GM23338 (cell line): ENCODE measurements at regions not wholly inside any gene's neighbourhood (a gene's known extent, or its start where the extent isn't known, plus 50 kb on each side); places are given as distances from the start of the nearest gene placed in this dataset.

ENCODE experiments used
- ATAC-seq: fragments of 200-7000 bp; cut with Tn5 transposase; 3 replicates; pipeline ENCODE4 v1.9.1; 2020
- DNase-seq: peaks from one replicate; pipeline ENCODE4 v3.0.0-alpha.2; 2015; ENCODE audit warnings: low spot score
- H2AFZ ChIP-seq: fragments of 200-600 bp; sonication (generic); 2 replicates; pipeline ENCODE4 v1.8.0; 2016; ENCODE audit warnings: antibody characterized with exemption, mild to moderate bottlenecking, moderate library complexity
- H3F3A ChIP-seq: fragments of 200-600 bp; sonication (generic); replicated peaks from 2 replicates; pipeline ENCODE4 v1.8.0; 2017; ENCODE audit warnings: antibody characterized with exemption, mixed run types, low read depth
- H3K27ac ChIP-seq: fragments of 200-600 bp; sonication (generic); 2 replicates; pipeline ENCODE4 v1.6.1; 2016; ENCODE audit warnings: low read depth
- H3K27me3 ChIP-seq: fragments of 200-600 bp; sonication (generic); 2 replicates; pipeline ENCODE4 v1.8.0; 2016; ENCODE audit warnings: mild to moderate bottlenecking, mixed run types, moderate library complexity; ENCODE audit not compliant: insufficient read depth
- H3K36me3 ChIP-seq: fragments of 200-600 bp; sonication (generic); 2 replicates; pipeline ENCODE4 v1.8.0; 2016; ENCODE audit warnings: mild to moderate bottlenecking; ENCODE audit not compliant: insufficient read depth
- H3K4me1 ChIP-seq: fragments of 200-600 bp; sonication (generic); 2 replicates; pipeline ENCODE4 v1.8.0; 2016; ENCODE audit warnings: mild to moderate bottlenecking, moderate library complexity; ENCODE audit not compliant: insufficient read depth
- H3K4me2 ChIP-seq: fragments of 200-600 bp; sonication (generic); 2 replicates; pipeline ENCODE4 v1.7.1; 2017; ENCODE audit warnings: mixed run types
- H3K4me3 ChIP-seq: fragments of 200-600 bp; sonication (generic); 2 replicates; pipeline ENCODE4 v1.6.1; 2016; ENCODE audit warnings: mixed run types
- H3K79me2 ChIP-seq: fragments of 200-600 bp; sonication (generic); replicated peaks from 2 replicates; pipeline ENCODE4 v1.8.0; 2017; ENCODE audit warnings: mild to moderate bottlenecking; ENCODE audit not compliant: insufficient read depth
- H3K9me2 ChIP-seq: fragments of 200-600 bp; sonication (generic); 2 replicates; pipeline ENCODE4 v1.8.0; 2017; ENCODE audit not compliant: insufficient read depth
- H4K20me1 ChIP-seq: fragments of 200-600 bp; sonication (generic); replicated peaks from 2 replicates; pipeline ENCODE4 v1.8.0; 2017; ENCODE audit warnings: mild to moderate bottlenecking; ENCODE audit not compliant: insufficient read depth
- H3K27ac Mint-ChIP-seq: 2 replicates; pipeline ENCODE4 v1.8.0; 2020; ENCODE audit warnings: inconsistent platforms, mild to moderate bottlenecking, moderate library complexity, mixed read lengths
- H3K27me3 Mint-ChIP-seq: 3 replicates; pipeline ENCODE4 v1.8.0; 2022; ENCODE audit warnings: low read depth, mild to moderate bottlenecking, moderate library complexity, mixed read lengths, inconsistent platforms; ENCODE audit not compliant: insufficient read depth, poor library complexity
- H3K36me3 Mint-ChIP-seq: 3 replicates; pipeline ENCODE4 v1.8.0; 2021; ENCODE audit warnings: low read depth, mild to moderate bottlenecking, inconsistent platforms, moderate library complexity, mixed read lengths
- H3K4me1 Mint-ChIP-seq: 3 replicates; pipeline ENCODE4 v1.8.0; 2020; ENCODE audit warnings: mild to moderate bottlenecking, inconsistent platforms, mixed read lengths
- H3K4me3 Mint-ChIP-seq: 3 replicates; pipeline ENCODE4 v1.8.0; 2021; ENCODE audit warnings: moderate library complexity, mild to moderate bottlenecking, inconsistent platforms, mixed read lengths
- H3K9me3 Mint-ChIP-seq: 3 replicates; pipeline ENCODE4 v1.8.0; 2020; ENCODE audit warnings: moderate library complexity, mild to moderate bottlenecking, inconsistent platforms, mixed read lengths
- CREB1 ChIP-seq: fragments of 250-450 bp; sonication (Bioruptor Pico); IDR thresholded peaks from 2 replicates; pipeline ENCODE4 v1.5.0; 2020; ENCODE audit warnings: low read depth, mild to moderate bottlenecking, moderate library complexity
- EZH2 ChIP-seq: fragments of 200-600 bp; sonication (generic); IDR thresholded peaks from one replicate; pipeline ENCODE4 v1.8.0; 2017; ENCODE audit warnings: antibody characterized with exemption, mild to moderate bottlenecking, low read depth; ENCODE audit not compliant: unreplicated experiment
- EZH2phosphoT487 ChIP-seq: fragments of 200-600 bp; sonication (generic); IDR thresholded peaks from one replicate; pipeline ENCODE4 v1.8.1; 2018; ENCODE audit warnings: antibody characterized with exemption; ENCODE audit not compliant: unreplicated experiment
- JUNB ChIP-seq: IDR thresholded peaks from one replicate; pipeline ENCODE4 v1.6.1; 2016; ENCODE audit warnings: antibody characterized with exemption; ENCODE audit not compliant: unreplicated experiment
- NANOG ChIP-seq: IDR thresholded peaks from 2 replicates; pipeline ENCODE4 v1.6.1; 2016; ENCODE audit warnings: antibody characterized with exemption, borderline replicate concordance
- POLR2AphosphoS5 ChIP-seq: IDR thresholded peaks from 2 replicates; pipeline ENCODE4 v1.6.1; 2016; ENCODE audit warnings: antibody characterized with exemption, low read depth
- STAT1 ChIP-seq: IDR thresholded peaks from one replicate; pipeline ENCODE4 v1.6.1; 2016; ENCODE audit warnings: antibody characterized with exemption; ENCODE audit not compliant: unreplicated experiment
- ZNF114 ChIP-seq: fragments of 250-450 bp; sonication (Bioruptor Pico); IDR thresholded peaks from 2 replicates; pipeline ENCODE4 v1.5.0; 2020; ENCODE audit warnings: mild to moderate bottlenecking, moderate library complexity
- ZNF331 ChIP-seq: fragments of 250-450 bp; sonication (Bioruptor Pico); IDR thresholded peaks from 2 replicates; pipeline ENCODE4 v1.5.0; 2020; ENCODE audit warnings: low read depth, mild to moderate bottlenecking, moderate library complexity
- TF ChIP-seq, protein P1 (sequence below): IDR thresholded peaks from one replicate; pipeline ENCODE4 v1.6.1; 2018; ENCODE audit warnings: antibody characterized with exemption; ENCODE audit not compliant: unreplicated experiment
- TF ChIP-seq, protein P2 (sequence below), 2 experiments: fragments of 200-600 bp in 1 of 2; sonication (generic) in 1 of 2; conservative IDR thresholded peaks; 2 replicates each; pipeline versions ENCODE4 v1.5.1 to v1.6.1; 2016 to 2017; ENCODE audit warnings: antibody characterized with exemption in 2 of 2, low read depth in 2 of 2, mild to moderate bottlenecking in 2 of 2, moderate library complexity in 1 of 2
- TF ChIP-seq, protein P3 (sequence below): fragments of 250-450 bp; sonication (Bioruptor Pico); IDR thresholded peaks from 2 replicates; pipeline ENCODE4 v1.5.0; 2020; ENCODE audit warnings: mild to moderate bottlenecking, moderate library complexity
- TF ChIP-seq, protein P4 (sequence below): IDR thresholded peaks from 2 replicates; pipeline ENCODE4 v1.6.1; 2016; ENCODE audit warnings: antibody characterized with exemption

DNA sequence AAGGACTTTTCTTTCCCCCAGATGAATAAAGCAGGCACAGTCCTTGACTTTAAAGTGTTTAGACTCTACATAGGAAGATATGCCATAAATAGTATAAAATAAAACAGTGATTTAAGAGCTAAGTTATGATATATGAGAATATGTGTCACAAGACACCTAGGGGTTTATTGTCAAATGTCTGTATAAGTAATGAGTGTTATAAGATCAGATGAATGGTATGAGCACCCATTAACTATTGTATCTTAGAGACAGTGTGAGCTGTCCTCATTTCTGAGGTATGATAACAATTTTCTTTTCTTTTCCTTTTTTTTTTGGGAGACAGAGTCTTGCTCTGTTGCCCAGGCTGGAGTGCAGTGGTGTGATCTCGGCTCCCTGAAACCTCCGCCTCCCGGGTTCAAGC, 365.3 kb downstream of the RND3 start:
- Mint-ChIP-seq H3K4me1 (peaks cover 34% of the 10 kb centered on the region), H3K27ac (no peak overlapping the region), H3K9me3 (no peaks in the 10 kb centered on the region), H3K27me3 (peaks cover 4% of the 10 kb centered on the region), H3K4me3 (no peak overlapping the region), H3K36me3 (no peaks in the 10 kb centered on the region)
- H4K20me1 ChIP-seq, result no peaks in the 10 kb centered on the region
- DNase-seq (no peak), ATAC-seq (no peak)
- H3F3A ChIP-seq, result no peaks in the 10 kb centered on the region
- H3K27me3 ChIP-seq, result no peaks in the 10 kb centered on the region
- H2AFZ ChIP-seq, result no peak overlapping the region
- no peak for TF ChIP-seq EZH2
- TF ChIP-seq EZH2phosphoT487, result no peak
- TF ChIP-seq STAT1, result no peak
- no peak for TF ChIP-seq NANOG
- TF ChIP-seq, protein P1, sequence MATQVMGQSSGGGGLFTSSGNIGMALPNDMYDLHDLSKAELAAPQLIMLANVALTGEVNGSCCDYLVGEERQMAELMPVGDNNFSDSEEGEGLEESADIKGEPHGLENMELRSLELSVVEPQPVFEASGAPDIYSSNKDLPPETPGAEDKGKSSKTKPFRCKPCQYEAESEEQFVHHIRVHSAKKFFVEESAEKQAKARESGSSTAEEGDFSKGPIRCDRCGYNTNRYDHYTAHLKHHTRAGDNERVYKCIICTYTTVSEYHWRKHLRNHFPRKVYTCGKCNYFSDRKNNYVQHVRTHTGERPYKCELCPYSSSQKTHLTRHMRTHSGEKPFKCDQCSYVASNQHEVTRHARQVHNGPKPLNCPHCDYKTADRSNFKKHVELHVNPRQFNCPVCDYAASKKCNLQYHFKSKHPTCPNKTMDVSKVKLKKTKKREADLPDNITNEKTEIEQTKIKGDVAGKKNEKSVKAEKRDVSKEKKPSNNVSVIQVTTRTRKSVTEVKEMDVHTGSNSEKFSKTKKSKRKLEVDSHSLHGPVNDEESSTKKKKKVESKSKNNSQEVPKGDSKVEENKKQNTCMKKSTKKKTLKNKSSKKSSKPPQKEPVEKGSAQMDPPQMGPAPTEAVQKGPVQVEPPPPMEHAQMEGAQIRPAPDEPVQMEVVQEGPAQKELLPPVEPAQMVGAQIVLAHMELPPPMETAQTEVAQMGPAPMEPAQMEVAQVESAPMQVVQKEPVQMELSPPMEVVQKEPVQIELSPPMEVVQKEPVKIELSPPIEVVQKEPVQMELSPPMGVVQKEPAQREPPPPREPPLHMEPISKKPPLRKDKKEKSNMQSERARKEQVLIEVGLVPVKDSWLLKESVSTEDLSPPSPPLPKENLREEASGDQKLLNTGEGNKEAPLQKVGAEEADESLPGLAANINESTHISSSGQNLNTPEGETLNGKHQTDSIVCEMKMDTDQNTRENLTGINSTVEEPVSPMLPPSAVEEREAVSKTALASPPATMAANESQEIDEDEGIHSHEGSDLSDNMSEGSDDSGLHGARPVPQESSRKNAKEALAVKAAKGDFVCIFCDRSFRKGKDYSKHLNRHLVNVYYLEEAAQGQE, result no peak
- no peak for TF ChIP-seq ZNF114 (CRISPR knock-in tag)
- TF ChIP-seq CREB1, result no peak
- TF ChIP-seq, protein P2, sequence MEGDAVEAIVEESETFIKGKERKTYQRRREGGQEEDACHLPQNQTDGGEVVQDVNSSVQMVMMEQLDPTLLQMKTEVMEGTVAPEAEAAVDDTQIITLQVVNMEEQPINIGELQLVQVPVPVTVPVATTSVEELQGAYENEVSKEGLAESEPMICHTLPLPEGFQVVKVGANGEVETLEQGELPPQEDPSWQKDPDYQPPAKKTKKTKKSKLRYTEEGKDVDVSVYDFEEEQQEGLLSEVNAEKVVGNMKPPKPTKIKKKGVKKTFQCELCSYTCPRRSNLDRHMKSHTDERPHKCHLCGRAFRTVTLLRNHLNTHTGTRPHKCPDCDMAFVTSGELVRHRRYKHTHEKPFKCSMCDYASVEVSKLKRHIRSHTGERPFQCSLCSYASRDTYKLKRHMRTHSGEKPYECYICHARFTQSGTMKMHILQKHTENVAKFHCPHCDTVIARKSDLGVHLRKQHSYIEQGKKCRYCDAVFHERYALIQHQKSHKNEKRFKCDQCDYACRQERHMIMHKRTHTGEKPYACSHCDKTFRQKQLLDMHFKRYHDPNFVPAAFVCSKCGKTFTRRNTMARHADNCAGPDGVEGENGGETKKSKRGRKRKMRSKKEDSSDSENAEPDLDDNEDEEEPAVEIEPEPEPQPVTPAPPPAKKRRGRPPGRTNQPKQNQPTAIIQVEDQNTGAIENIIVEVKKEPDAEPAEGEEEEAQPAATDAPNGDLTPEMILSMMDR (conservative IDR thresholded peaks at IDR 0.05; ENCODE audit: low read depth in 2 of 2), result no peak
- TF ChIP-seq, protein P3, sequence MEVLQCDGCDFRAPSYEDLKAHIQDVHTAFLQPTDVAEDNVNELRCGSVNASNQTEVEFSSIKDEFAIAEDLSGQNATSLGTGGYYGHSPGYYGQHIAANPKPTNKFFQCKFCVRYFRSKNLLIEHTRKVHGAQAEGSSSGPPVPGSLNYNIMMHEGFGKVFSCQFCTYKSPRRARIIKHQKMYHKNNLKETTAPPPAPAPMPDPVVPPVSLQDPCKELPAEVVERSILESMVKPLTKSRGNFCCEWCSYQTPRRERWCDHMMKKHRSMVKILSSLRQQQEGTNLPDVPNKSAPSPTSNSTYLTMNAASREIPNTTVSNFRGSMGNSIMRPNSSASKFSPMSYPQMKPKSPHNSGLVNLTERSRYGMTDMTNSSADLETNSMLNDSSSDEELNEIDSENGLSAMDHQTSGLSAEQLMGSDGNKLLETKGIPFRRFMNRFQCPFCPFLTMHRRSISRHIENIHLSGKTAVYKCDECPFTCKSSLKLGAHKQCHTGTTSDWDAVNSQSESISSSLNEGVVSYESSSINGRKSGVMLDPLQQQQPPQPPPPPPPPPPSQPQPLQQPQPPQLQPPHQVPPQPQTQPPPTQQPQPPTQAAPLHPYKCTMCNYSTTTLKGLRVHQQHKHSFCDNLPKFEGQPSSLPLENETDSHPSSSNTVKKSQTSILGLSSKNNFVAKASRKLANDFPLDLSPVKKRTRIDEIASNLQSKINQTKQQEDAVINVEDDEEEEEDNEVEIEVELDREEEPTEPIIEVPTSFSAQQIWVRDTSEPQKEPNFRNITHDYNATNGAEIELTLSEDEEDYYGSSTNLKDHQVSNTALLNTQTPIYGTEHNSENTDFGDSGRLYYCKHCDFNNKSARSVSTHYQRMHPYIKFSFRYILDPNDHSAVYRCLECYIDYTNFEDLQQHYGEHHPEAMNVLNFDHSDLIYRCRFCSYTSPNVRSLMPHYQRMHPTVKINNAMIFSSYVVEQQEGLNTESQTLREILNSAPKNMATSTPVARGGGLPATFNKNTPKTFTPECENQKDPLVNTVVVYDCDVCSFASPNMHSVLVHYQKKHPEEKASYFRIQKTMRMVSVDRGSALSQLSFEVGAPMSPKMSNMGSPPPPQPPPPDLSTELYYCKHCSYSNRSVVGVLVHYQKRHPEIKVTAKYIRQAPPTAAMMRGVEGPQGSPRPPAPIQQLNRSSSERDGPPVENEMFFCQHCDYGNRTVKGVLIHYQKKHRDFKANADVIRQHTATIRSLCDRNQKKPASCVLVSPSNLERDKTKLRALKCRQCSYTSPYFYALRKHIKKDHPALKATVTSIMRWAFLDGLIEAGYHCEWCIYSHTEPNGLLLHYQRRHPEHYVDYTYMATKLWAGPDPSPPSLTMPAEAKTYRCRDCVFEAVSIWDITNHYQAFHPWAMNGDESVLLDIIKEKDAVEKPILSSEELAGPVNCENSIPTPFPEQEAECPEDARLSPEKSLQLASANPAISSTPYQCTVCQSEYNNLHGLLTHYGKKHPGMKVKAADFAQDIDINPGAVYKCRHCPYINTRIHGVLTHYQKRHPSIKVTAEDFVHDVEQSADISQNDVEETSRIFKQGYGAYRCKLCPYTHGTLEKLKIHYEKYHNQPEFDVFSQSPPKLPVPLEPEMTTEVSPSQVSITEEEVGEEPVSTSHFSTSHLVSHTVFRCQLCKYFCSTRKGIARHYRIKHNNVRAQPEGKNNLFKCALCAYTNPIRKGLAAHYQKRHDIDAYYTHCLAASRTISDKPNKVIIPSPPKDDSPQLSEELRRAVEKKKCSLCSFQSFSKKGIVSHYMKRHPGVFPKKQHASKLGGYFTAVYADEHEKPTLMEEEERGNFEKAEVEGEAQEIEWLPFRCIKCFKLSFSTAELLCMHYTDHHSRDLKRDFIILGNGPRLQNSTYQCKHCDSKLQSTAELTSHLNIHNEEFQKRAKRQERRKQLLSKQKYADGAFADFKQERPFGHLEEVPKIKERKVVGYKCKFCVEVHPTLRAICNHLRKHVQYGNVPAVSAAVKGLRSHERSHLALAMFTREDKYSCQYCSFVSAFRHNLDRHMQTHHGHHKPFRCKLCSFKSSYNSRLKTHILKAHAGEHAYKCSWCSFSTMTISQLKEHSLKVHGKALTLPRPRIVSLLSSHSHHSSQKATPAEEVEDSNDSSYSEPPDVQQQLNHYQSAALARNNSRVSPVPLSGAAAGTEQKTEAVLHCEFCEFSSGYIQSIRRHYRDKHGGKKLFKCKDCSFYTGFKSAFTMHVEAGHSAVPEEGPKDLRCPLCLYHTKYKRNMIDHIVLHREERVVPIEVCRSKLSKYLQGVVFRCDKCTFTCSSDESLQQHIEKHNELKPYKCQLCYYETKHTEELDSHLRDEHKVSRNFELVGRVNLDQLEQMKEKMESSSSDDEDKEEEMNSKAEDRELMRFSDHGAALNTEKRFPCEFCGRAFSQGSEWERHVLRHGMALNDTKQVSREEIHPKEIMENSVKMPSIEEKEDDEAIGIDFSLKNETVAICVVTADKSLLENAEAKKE (CRISPR knock-in tag), result no peak
- TF ChIP-seq JUNB, result no peak
- no peak for TF ChIP-seq POLR2AphosphoS5
- TF ChIP-seq, protein P4, sequence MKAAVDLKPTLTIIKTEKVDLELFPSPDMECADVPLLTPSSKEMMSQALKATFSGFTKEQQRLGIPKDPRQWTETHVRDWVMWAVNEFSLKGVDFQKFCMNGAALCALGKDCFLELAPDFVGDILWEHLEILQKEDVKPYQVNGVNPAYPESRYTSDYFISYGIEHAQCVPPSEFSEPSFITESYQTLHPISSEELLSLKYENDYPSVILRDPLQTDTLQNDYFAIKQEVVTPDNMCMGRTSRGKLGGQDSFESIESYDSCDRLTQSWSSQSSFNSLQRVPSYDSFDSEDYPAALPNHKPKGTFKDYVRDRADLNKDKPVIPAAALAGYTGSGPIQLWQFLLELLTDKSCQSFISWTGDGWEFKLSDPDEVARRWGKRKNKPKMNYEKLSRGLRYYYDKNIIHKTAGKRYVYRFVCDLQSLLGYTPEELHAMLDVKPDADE, result no peak
- TF ChIP-seq ZNF331 (CRISPR knock-in tag), result no peak
- H3K27ac ChIP-seq, result no peak overlapping the region
- peaks cover 23% of the 10 kb centered on the region for H3K4me1 ChIP-seq
- H3K36me3 ChIP-seq, result no peaks in the 10 kb centered on the region
- H3K4me2 ChIP-seq, result no peak overlapping the region
- no peak overlapping the region for H3K4me3 ChIP-seq
- no peaks in the 10 kb centered on the region for H3K79me2 ChIP-seq
- H3K9me2 ChIP-seq, result no peaks in the 10 kb centered on the region
